ENCODE measurements at regions not wholly inside any gene's neighbourhood (a gene's known extent, or its start where the extent isn't known, plus 50 kb on each side); places are given as distances from the start of the nearest gene placed in this dataset.

GRCh38 chr21:17444828-17445227, 68.0 kb upstream of the CXADR start:
- no peak for DNase-seq (ENCODE audit: low read depth)

- DNase-seq (ENCODE audit: low read depth), result no peak
Observed at GRCh38 chr21:17446737-17447136, 66.1 kb upstream of the CXADR start.

- DNase-seq (ENCODE audit: low read depth), result no peak
Observed at GRCh38 chr21:17449701-17450100, 63.1 kb upstream of the CXADR start.

GRCh38 chr21:17451364-17451891, 61.4 kb upstream of the CXADR start:
- peak; percentile 33 for DNase-seq (ENCODE audit: low read depth)

GRCh38 chr21:17454315-17455027, 58.4 kb upstream of the CXADR start:
- DNase-seq (ENCODE audit: low read depth), result peak; percentile 70

- DNase-seq (ENCODE audit: low read depth), result no peak
Observed at GRCh38 chr21:17455028-17455353, 57.9 kb upstream of the CXADR start.

- peak; percentile 43 for DNase-seq (ENCODE audit: low read depth)
Observed at GRCh38 chr21:17455451-17455850, 57.4 kb upstream of the CXADR start.

GRCh38 chr21:17458279-17458678, 54.6 kb upstream of the CXADR start:
- no peak for DNase-seq (ENCODE audit: low read depth)

- DNase-seq (ENCODE audit: low read depth), result no peak
Observed at GRCh38 chr21:17460094-17460493, 52.7 kb upstream of the CXADR start.

- peak; percentile 63 for DNase-seq (ENCODE audit: low read depth)
Observed at GRCh38 chr21:17461014-17461413, 51.8 kb upstream of the CXADR start.

GRCh38 chr21:17461582-17461981, 51.3 kb upstream of the CXADR start:
- DNase-seq (ENCODE audit: low read depth), result peak; percentile 19

- DNase-seq (ENCODE audit: low read depth), result peak; percentile 62
Observed at GRCh38 chr21:17462276-17462981, 50.4 kb upstream of the CXADR start.

Measured in renal cortical epithelial cell (primary cell).